GM21737 (cell line): ENCODE measurements at regions not wholly inside any gene's neighbourhood (a gene's known extent, or its start where the extent isn't known, plus 50 kb on each side); places are given as distances from the start of the nearest gene placed in this dataset.

Experiments used
- ATAC-seq: cut with Tn5 transposase; IDR thresholded peaks from one replicate; pipeline ENCODE4 v1.9.1; 2021; ENCODE audit warnings: mild to moderate bottlenecking, moderate library complexity; ENCODE audit not compliant: unreplicated experiment

DNA sequence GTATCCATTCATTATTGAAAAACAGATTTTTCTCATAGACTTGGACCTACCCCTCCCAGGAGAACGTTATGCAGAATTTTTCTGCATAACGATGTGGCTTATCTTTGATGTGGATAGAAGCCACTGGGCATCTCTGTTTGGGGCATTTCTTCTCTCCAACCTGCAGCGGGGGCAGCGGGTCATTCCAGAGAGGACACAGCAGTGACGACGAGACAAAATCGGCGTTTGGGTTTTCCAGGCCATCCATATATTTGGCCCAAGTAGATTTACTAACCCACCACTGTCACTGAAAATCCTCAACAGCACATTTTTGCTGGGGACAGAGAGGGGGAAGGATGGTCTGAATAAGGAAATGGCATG is 299.3 kb upstream of the PITRM1 start:
- ATAC-seq, result no peak

DNA sequence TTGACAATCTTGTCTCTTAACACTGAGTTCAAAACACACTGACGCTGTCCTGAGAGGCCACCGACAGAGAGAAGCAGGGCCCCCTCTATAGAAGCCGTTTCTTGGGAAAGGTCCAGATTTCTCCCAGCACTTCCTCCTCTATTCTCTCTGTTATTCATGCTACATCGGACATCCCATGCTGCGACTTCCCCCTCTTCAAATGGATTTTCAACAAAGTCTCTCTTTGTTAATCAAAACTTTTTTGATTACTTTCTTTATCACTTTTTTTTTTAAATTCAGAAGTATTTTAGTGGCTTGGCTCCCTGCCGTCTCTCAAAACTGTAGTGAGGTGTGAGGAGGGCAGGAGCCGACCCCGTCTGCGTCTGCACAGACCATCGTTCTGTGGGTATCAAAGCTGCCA is 298.9 kb upstream of the PITRM1 start:
- no peak for ATAC-seq

DNA sequence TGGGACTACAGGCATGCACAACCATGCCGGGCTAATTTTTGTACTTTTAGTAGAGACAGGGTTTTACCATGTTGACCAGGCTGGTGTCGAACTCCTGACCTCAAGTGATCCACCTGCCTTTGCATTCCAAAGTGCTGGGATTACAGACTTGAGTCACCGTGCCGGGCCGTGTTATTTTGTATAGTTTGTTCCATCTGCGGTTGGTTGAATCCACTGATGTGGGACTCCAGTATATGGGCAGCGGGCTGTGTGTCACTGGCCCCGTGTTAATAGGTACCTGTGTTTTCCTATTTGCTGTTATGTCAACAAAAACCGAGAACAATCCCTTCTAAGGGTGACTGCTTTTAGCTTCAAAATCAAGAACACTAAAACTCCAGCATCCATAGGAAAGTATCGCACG is 297.6 kb upstream of the PITRM1 start:
- no peak for ATAC-seq

DNA sequence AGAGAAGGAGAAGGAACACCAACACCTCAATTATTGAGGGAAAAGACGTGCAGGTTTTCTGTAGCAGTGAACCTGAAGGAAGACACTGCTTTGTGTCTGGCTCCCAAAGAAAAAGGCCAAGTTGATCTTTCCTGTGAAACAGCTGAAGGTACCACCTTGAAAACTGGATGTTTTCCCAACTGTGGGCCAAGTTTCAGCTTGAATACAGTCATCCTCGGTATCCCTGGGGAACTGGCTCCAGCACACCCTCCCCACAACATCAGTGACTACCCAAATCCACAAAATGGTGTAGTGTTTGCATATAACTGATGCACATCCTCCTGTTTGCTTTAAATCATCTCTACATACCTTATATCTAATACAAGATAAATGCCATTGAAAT is 297.0 kb upstream of the PITRM1 start:
- no peak for ATAC-seq

DNA sequence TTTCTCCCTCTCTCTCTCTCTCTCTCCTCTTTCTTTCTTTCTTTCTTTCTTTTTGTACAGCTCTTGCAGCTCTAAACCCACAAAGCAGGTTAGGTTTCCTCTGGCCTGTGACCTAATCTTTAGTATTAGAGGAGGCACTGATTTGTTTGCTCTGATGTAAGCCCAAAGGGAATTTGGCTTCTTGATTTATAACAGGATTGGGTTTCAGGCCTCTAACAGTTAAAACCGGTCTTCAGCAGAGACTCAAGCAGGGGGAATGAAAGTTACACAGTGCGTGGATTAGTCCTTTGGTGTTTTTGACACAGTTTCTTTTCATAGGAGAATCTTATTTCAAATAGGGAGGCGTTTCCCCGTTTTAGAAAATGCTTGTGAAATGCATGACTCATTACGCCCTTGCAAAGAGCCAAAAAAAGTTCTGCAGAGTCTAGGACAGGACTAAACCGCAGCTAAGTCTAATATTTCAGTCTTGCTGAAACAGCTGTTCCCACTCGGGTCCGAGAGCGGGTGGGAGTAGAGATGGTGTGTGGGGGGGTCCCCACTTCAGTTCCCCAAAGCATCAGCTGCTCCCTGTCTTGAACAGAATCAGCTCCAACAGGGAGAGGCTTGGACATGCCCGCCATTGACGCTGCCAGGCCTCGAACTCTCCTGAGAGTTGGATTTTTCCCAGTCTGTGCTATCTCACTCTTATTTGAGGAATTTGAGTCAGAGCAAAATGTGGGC is 296.5 kb upstream of the PITRM1 start:
- no peak for ATAC-seq

DNA sequence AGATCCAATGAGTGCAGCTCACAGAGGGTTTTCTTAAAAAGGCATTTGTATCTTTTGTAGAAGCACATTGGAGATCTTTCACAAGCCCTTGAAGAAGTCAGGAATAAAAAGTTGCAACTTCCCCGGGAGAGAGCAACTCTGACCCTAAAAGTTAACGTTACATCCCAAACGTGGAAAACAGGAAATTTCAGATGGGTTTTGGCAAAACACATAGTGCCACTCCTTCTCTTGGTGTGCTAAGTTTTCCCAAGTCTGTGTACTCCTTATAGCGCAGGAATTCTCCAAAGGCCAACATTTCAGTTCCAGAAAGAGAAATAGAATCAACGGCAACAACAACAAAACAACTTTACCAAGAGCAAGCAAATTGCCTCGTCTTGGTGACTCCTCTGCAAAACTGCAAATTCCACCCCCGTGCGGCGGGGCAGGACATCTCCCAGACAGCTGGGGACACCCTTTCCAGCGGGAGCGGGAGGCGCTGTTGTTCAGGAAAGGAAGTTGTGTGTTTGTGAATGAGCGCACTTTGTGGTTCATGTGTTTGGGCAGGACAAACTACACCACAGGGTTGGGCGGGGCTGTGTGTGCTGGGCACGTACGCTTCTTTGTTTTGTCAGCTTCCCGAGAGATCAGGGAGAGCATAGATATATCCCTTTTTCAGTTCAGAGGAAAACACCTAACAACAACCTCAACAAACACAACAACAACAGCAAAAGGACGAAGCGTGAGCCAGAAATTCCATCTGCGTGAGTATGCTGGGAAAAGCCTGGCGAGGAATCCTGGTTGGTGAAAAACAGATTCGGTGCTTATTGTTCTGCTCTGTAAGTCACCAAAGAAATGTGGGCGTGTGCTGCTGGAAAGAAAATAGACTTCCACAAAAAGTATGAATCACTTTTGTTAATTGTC is 294.7 kb upstream of the PITRM1 start:
- ATAC-seq, result no peak

DNA sequence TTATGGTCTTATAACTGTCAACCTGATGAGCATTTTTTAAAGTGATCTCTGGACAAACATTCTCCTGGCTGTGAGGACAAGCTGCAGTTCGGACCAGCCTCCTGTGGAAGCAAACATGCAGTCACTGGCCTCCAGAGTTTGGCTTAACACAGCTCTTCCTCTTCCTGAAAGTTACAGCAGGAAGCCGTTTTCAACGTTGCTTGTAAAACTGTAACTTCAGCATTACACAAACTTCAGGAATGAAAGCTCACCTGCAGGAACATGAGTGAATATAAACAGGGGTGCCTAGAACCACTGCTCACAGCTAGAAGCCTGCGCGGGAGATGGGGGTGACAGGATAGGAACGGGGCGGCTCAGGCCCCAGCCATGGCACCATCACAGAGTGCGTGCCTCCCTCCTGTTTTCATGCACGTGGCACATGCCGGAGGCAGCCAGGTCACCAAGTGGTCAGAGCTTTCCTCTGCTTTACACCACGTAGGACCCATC is 292.9 kb upstream of the PITRM1 start:
- no peak for ATAC-seq

DNA sequence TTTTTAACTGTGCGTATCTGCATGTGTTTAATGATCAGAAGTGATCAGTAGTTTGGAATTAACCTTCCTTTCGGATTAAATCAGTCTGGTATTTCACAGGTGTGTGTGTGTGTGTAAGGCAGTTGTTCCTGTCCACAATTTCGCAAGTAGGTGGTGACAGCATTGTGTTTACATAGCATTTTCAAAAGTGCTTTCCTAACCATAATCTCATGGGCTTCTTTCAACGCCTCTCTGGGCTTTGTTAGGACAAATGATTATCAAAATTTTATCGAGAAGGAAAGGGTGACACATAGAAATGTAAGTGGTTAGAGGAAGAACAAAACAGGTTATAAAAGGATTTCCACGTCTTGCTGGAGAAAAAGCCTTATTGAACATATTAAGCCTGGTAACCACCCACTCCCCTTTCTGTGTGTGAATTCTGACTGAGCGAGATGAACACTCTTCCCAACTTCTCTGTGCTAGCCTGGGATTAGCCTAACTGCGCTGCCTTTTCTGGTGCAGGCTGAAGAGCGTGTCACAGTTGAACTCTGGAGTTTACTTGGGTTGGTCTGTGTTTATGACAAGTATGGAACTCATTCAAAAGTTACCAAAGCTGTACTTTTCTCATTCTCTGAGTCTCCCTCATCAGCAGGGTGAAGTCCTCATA is 292.3 kb upstream of the PITRM1 start:
- ATAC-seq, result no peak

DNA sequence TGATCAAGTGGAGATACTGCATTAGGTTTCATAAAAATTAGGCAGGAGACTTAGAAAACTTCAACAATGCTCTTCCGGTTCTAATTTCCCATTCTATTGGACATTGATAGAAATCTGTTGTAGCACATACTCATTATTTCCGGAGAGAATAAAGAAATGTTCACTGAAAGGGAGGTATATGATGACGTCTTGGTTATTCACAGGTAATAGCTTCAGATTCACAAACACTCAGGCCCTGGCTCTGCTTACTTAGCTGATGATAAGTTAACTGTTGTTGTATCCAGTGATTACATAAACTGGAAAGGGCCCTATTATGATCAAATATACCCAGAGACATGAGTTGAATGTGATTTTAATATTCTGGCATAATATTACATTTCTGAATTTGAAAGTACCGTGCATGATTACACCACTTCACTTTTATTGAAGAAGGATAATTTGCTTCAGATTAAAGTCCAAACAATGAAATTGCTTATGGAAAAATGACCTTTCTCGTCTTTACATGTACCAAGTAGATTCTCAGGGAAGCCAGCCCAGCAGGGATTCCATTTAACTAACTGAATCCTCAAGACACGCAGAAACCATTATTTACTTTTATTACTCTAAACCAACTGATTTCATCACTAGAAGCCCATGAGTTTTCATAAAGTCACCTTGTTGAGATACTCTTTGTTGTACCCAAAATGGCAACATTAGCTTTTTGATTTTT is 288.0 kb upstream of the PITRM1 start:
- ATAC-seq, result no peak

DNA sequence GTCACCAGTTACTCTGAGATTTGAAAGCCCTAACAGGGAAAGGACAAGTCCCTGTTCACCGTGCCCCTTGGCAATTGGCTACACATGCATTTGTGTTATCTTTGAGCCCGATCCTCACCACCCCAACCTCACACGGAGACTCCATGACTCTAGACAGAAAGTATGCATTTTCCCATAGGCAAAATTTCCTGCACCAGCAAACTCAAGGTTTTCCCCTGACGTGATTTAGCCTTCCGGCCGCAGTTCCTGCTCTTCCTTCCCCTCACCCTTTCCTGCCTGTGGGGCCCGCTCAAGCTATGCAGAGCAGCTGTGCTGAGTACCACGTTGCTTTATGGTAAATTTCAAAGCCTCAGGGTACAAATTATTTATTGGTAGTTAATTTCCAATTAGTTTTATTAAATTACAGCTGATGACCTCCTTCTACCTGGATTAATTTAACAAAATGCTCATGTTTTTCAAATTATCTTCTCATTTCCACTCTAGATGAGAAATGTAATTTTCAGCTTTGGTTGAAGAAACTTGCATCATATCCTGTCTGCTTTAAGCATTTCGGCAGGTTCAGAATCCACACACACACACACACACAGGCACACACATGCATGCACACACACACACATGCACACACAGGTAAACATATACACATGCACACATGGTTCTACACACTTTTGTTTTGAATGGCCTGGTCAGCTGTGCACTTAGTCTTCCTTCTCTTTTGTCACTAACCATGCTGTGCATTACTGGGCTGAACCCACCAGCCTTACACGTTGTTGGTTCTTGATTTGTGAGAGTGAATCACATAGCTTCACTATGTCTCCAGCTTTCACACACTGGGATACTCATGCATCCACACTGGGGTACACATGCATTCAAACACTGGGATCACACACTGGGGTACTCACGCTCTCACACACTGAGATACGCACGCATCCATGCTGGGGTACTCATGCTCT is 283.1 kb upstream of the PITRM1 start:
- no peak for ATAC-seq

DNA sequence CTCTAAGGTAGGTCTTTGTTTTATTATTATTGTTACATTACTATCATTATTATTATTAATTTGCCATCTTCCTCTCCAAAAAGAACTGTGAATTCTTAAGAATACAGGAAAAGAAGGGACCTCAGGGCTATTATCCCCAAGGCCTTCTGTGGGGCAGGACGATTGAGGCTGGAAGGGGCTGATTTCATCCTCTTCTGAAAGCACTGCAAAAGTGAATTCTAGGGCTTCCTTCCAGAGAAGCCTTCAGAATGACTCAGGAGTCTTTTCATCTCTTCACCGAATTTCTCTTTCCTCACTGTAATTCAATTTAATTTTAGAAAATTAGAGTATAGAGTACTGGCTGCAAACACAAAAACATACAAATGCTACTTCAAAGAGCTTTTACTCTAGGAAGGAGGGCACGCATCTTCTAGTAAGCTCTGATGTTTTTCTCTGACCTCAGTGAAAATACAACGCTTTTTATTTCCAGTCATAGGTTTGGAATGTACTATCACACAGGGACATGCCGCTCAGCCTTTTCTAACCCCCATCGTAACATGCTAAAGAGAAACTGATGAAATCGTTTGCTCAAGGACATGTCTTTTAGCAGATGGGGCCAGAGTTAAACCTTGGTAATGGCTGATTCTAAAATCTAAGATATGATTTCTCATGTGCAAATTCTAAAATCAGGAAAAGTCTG is 280.2 kb upstream of the PITRM1 start:
- ATAC-seq, result no peak

DNA sequence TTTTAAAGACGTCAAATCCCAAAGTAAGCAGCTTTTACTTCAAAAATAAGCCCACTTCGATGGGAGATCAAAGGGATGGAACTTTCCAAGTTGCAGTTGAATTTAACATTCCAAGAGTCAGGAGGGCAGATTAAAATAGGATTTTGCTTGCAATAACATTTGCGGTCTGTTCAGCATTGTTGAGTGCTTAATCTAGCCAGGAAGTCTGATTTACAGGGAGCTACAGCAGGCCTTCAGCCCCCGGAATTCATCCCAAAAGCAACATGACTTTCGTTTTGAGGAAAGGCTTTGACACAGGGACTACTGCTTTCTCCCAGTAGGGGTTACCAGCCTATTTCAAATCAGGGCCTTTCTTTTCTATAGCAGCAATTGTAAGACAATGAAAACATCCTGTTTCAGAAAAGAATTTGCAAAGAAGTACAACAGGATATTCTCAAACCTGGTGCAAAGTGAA is 279.6 kb upstream of the PITRM1 start:
- ATAC-seq, result no peak

DNA sequence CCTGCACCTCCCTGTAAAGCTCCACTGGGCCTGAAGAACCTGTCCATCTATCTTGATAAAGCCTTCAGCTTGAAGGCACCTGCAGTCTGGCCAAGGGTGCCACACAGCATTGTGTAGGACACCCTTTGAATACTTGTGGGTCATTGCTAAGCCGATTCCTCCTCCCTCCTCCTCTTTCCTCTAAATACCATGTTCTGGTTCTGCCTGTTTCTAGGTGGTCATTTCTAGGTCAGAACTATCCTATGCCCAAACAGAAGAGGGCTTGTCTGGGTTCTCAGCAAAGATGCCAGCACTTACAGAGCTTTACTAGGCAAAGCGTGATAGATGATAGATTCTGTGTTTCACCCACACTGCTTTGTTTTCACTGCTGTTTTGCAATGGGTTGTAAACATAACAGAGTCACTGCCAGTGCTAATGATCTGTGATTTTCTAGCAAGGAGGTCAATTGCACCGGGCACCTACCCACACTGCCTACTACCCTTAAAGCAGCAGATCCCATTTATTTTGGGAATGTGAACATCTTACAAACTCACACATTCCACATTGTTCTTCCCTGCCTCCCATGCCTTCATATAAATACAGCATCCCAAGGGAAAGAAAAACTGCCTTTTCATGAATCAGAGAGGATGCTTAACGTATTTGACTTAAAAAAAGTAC is 279.1 kb upstream of the PITRM1 start:
- no peak for ATAC-seq

DNA sequence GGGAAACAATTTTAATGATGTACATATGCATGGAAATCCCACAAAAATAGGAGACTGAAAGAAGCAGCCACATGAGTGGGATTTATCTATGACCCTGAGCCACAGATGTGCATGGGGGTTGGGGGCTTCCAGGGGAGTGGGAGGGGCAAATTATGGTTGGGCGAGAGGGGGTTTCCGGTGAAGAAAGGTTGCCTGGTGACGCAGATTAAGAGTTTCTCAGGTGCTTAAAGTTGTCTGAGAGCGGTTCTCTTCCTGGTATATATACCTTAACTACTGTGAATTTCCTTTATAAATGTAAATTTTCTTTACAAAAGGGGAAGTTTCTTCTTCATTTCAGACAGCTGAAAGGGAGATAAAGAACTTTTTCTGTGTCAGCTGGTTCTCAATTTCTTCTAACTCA is 273.6 kb upstream of the PITRM1 start:
- no peak for ATAC-seq

DNA sequence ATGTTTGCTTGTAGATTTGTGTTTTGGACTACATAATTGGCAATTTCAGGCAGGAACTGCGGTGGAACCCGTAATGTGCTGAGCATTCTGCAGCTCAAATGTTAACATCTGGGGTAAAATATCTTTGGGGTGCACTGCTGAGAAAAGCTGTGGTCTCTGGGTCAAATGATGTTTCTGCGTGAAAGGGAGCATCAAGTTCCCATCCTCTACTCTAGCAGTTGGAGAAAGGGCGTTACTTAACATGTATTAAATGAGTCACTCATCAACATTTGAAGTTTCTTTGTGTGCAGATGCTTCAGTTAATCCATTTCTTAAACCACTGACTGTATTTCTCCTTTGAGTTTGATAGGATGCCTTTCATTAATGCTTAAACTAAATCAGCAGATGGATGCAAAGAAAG is 273.1 kb upstream of the PITRM1 start:
- ATAC-seq, result no peak

DNA sequence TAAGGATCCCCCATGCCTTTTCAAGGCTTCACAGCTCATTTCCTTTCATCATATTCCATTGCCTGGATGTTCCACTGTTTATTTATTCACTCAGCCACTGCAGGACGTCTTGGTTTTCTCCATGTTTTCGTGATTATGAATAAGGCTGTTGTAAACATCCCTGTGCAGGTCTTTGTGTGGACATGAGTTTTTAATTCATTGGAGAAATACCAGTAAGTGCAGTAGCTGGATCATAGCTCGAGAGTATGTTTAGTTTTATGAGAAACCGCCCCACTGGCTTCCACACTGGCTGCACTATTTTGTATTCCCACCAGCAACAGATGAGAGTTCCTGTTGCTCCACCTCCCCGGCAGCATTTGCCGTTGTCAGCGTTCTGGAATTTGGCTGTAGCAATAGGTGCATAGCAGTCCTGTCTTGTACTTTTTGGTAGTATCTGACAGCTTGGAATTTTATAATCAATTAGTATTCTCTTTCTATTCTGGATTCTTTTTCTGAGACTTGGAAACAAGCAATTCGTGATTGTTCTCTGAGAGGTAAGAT is 269.9 kb upstream of the PITRM1 start:
- no peak for ATAC-seq

DNA sequence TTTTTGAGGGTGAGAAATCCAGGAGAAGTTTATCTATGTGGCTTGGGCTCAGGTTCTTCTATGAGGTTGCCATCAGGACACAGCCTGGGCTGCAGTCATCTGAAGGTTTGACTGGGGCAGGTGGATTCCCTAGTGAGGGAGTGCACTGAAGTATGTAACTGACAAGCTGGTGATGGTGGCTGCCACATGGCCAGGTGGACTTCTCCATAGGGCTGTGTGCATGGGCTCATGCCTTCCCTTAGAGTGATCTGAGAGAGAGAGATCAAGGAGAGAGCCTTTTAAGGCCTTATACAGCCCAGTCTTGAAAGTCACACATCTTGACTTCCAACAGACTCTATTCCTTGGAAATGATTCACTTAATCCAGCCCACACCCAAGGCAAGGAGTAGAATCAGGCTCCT is 266.6 kb upstream of the PITRM1 start:
- ATAC-seq, result no peak

DNA sequence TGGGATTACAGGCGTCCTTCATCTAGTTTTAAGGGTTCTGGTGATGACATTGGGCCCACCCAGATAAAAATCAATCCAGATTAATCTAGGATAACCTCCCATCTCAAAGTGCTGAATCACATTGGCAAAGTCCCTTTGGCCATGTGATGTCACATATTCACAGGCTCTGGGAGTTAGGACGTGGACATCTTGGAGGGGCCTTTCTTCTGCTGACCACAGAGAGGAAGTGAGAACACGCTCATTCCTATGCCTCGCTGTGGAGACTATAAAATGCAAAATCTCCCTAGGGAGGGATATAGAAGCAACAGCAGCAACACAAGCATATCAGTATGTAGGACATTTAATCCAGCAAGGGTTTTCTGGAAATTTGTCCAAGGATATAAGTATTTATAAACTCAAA is 266.0 kb upstream of the PITRM1 start:
- ATAC-seq, result no peak

DNA sequence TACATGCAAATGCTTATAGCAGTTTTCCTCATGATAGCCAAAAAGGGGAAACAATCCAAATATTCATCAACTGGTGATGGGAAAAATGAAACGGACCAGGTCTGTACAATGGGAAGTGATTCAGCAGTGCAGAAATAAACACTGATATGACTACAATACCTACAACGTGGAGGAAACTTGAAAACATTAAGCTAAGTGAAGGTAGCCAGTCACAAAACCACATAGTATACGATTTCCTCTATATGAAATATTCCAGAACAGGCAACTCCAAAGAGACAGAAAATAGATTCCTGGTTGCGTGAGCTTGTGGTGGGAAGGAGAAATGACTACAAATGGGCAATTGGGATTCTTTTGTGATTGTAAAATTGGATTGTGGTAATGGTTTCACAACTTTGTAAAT is 263.1 kb upstream of the PITRM1 start:
- ATAC-seq, result no peak
